Mucosa of stomach (tissue), 1 donor: ENCODE measurements at regions not wholly inside any gene's neighbourhood (a gene's known extent, or its start where the extent isn't known, plus 50 kb on each side); places are given as distances from the start of the nearest gene placed in this dataset.

Experiments
- H3K27me3 ChIP-seq: one replicate; pipeline ENCODE4 v1.7.0; 2013; ENCODE audit warnings: mild to moderate bottlenecking, low read length; ENCODE audit not compliant: control insufficient read depth, insufficient read depth
- H3K36me3 ChIP-seq: one replicate; pipeline ENCODE4 v1.7.0; 2013; ENCODE audit warnings: low read length; ENCODE audit not compliant: control insufficient read depth, insufficient read depth
- H3K4me1 ChIP-seq: one replicate; pipeline ENCODE4 v1.7.0; 2013; ENCODE audit warnings: mild to moderate bottlenecking, low read length; ENCODE audit not compliant: control insufficient read depth, insufficient read depth
- H3K4me3 ChIP-seq: one replicate; pipeline ENCODE4 v1.7.0; 2013; ENCODE audit warnings: low read length
- H3K9ac ChIP-seq: one replicate; pipeline ENCODE4 v1.7.0; 2013; ENCODE audit warnings: mild to moderate bottlenecking, low read length, moderate library complexity
- H3K9me3 ChIP-seq: one replicate; pipeline ENCODE4 v1.7.0; 2013; ENCODE audit warnings: mild to moderate bottlenecking, low read length, moderate library complexity; ENCODE audit not compliant: control insufficient read depth
- donor health status: Pancreatic carcinoma.

- H3K9ac ChIP-seq, result no peak overlapping the region
- no peaks in the 10 kb centered on the region for H3K36me3 ChIP-seq
- H3K4me3 ChIP-seq, result no peak overlapping the region
- no peaks in the 10 kb centered on the region for H3K4me1 ChIP-seq
- no peaks in the 10 kb centered on the region for H3K9me3 ChIP-seq
- H3K27me3 ChIP-seq, result no peaks in the 10 kb centered on the region
Measured at GRCh38 chr18:78679613-78680260, 299.9 kb upstream of the SALL3 start.

- Histone ChIP-seq H3K36me3 (no peaks in the 10 kb centered on the region), H3K27me3 (no peaks in the 10 kb centered on the region), H3K9me3 (no peaks in the 10 kb centered on the region), H3K4me1 (no peaks in the 10 kb centered on the region), H3K9ac (no peak overlapping the region), H3K4me3 (no peak overlapping the region)
Measured at GRCh38 chr18:78681396-78681795, 298.2 kb upstream of the SALL3 start.

GRCh38 chr18:78681934-78682333 lies 297.7 kb upstream of the SALL3 start:
- Histone ChIP-seq H3K9me3 (no peaks in the 10 kb centered on the region), H3K4me3 (no peak overlapping the region), H3K27me3 (no peaks in the 10 kb centered on the region), H3K9ac (no peak overlapping the region), H3K36me3 (no peaks in the 10 kb centered on the region), H3K4me1 (no peaks in the 10 kb centered on the region)

- Histone ChIP-seq H3K9ac (no peak overlapping the region), H3K4me3 (no peak overlapping the region), H3K4me1 (no peaks in the 10 kb centered on the region), H3K9me3 (no peaks in the 10 kb centered on the region), H3K27me3 (no peaks in the 10 kb centered on the region), H3K36me3 (no peaks in the 10 kb centered on the region)
Measured at GRCh38 chr18:78682716-78683115, 296.9 kb upstream of the SALL3 start.

GRCh38 chr18:78683191-78684010 lies 296.2 kb upstream of the SALL3 start:
- Histone ChIP-seq H3K4me1 (no peaks in the 10 kb centered on the region), H3K9ac (no peak overlapping the region), H3K9me3 (no peaks in the 10 kb centered on the region), H3K4me3 (no peak overlapping the region), H3K27me3 (no peaks in the 10 kb centered on the region), H3K36me3 (no peaks in the 10 kb centered on the region)

- no peak overlapping the region for H3K9ac ChIP-seq
- H3K27me3 ChIP-seq, result no peaks in the 10 kb centered on the region
- H3K4me1 ChIP-seq, result no peaks in the 10 kb centered on the region
- no peaks in the 10 kb centered on the region for H3K9me3 ChIP-seq
- no peak overlapping the region for H3K4me3 ChIP-seq
- H3K36me3 ChIP-seq, result no peaks in the 10 kb centered on the region
Measured at GRCh38 chr18:78685250-78685979, 294.2 kb upstream of the SALL3 start.

- no peak overlapping the region for H3K9ac ChIP-seq
- H3K4me3 ChIP-seq, result no peak overlapping the region
- H3K4me1 ChIP-seq, result no peaks in the 10 kb centered on the region
- H3K9me3 ChIP-seq, result no peaks in the 10 kb centered on the region
- no peaks in the 10 kb centered on the region for H3K36me3 ChIP-seq
- H3K27me3 ChIP-seq, result no peaks in the 10 kb centered on the region
Measured at GRCh38 chr18:78685980-78686530, 293.6 kb upstream of the SALL3 start.

GRCh38 chr18:78686976-78687685 lies 292.5 kb upstream of the SALL3 start:
- Histone ChIP-seq H3K4me1 (no peaks in the 10 kb centered on the region), H3K27me3 (no peaks in the 10 kb centered on the region), H3K9me3 (no peaks in the 10 kb centered on the region), H3K36me3 (no peaks in the 10 kb centered on the region), H3K9ac (no peak overlapping the region), H3K4me3 (no peak overlapping the region)

- H3K4me3 ChIP-seq, result no peak overlapping the region
- H3K9ac ChIP-seq, result no peak overlapping the region
- no peaks in the 10 kb centered on the region for H3K4me1 ChIP-seq
- no peaks in the 10 kb centered on the region for H3K9me3 ChIP-seq
- H3K27me3 ChIP-seq, result no peaks in the 10 kb centered on the region
- H3K36me3 ChIP-seq, result no peaks in the 10 kb centered on the region
Measured at GRCh38 chr18:78687736-78688135, 291.9 kb upstream of the SALL3 start.

GRCh38 chr18:78688249-78688648 lies 291.4 kb upstream of the SALL3 start:
- H3K9me3 ChIP-seq, result no peaks in the 10 kb centered on the region
- H3K27me3 ChIP-seq, result no peaks in the 10 kb centered on the region
- no peak overlapping the region for H3K4me3 ChIP-seq
- H3K36me3 ChIP-seq, result no peaks in the 10 kb centered on the region
- H3K9ac ChIP-seq, result no peak overlapping the region
- H3K4me1 ChIP-seq, result no peaks in the 10 kb centered on the region

- Histone ChIP-seq H3K4me3 (no peak overlapping the region), H3K36me3 (no peaks in the 10 kb centered on the region), H3K9me3 (no peaks in the 10 kb centered on the region), H3K9ac (no peak overlapping the region), H3K27me3 (no peaks in the 10 kb centered on the region), H3K4me1 (no peaks in the 10 kb centered on the region)
Measured at GRCh38 chr18:78688916-78689315, 290.7 kb upstream of the SALL3 start.
